ENCODE measurements at regions not wholly inside any gene's neighbourhood (a gene's known extent, or its start where the extent isn't known, plus 50 kb on each side); places are given as distances from the start of the nearest gene placed in this dataset.
"Not testable (repeated sequence)": the region's sequence is repeated elsewhere in the genome, so short reads cannot be mapped to it uniquely, and the experiment has no call there.

GRCh38 chr3:196134691-196135090, 52.8 kb upstream of the TFRC start:
- no peak overlapping the region for H3K4me3 ChIP-seq
- intact Hi-C loops (cut with DNase I), result no loop called here
- ATAC-seq (no peak), DNase-seq (no peak)
- no peak overlapping the region for H3K27ac ChIP-seq
- H3K9me3 ChIP-seq, result no peaks in the 10 kb centered on the region
- WGBS, 2 donors, result 63 to 66% methylated on average over 7 of the region's 7 CpGs
- H3K4me1 ChIP-seq, result peaks cover 0 to 8% (median 0%) of the 10 kb centered on the region in 9 donors
- no peaks in the 10 kb centered on the region for H3K36me3 ChIP-seq
- no peaks in the 10 kb centered on the region for H3K27me3 ChIP-seq
- TF ChIP-seq, protein P1, sequence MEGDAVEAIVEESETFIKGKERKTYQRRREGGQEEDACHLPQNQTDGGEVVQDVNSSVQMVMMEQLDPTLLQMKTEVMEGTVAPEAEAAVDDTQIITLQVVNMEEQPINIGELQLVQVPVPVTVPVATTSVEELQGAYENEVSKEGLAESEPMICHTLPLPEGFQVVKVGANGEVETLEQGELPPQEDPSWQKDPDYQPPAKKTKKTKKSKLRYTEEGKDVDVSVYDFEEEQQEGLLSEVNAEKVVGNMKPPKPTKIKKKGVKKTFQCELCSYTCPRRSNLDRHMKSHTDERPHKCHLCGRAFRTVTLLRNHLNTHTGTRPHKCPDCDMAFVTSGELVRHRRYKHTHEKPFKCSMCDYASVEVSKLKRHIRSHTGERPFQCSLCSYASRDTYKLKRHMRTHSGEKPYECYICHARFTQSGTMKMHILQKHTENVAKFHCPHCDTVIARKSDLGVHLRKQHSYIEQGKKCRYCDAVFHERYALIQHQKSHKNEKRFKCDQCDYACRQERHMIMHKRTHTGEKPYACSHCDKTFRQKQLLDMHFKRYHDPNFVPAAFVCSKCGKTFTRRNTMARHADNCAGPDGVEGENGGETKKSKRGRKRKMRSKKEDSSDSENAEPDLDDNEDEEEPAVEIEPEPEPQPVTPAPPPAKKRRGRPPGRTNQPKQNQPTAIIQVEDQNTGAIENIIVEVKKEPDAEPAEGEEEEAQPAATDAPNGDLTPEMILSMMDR (IDR thresholded peaks at IDR 0.05), result no peak

DNA sequence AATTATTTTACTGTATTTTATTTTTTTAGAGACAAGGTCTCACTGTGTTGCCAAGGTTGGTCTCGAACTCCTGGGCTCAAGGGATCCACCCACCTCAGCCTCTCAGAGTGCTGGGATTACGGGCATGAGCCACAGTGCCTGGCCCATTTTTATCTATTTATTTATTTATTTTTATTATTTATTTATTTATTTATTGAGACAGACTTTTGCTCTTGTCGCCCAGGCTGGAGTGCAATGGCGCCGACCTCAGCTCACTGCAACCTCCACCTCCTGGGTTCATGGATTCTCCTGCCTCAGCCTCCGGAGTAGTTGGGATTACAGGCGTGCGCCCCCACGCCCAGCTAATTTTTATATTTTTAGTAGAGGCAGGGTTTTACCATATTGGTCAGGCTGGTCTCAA, 52.0 kb upstream of the TFRC start:
- 97% methylated on average over 9 of the region's 9 CpGs for WGBS, 2 donors
- DNase-seq; ATAC-seq; H3K27ac ChIP-seq; H3K4me1 ChIP-seq; H3K4me3 ChIP-seq; H3K36me3 ChIP-seq; H3K9me3 ChIP-seq; intact Hi-C loops (cut with DNase I); H3K27me3 ChIP-seq: not testable (repeated sequence)

DNA sequence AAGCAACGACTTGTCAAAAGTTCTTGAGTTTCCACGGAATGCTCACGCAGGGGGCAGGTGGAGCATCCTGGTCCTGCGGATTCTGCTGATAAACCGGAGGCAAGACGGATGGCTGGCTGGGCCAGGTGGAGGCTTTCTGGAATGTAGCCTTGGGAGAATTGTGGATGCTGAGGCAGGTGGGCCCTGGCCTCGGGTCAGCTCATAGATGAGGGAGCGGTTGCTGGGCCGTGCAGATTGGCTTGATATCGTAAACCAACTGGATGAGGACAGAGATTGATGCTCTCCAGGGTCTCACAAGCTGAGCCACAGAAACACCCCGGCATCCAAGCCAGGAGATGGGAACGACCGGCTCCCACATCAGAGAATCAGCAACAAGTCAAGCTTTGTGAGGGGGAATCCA, 50.0 kb upstream of the TFRC start:
- 86 to 93% methylated on average over 13 of the region's 13 CpGs for WGBS, 2 donors
- intact Hi-C loops (cut with DNase I), result no loop called here

More for the DNA sequence above, 50.0 kb upstream of the TFRC start:
- TF ChIP-seq, protein P1 (IDR thresholded peaks at IDR 0.05), result no peak
- H3K9me3 ChIP-seq, result no peaks in the 10 kb centered on the region
- peaks cover 0 to 8% (median 0%) of the 10 kb centered on the region in 9 donors for H3K4me1 ChIP-seq
- no peak for ATAC-seq
- no peaks in the 10 kb centered on the region for H3K27me3 ChIP-seq
- H3K36me3 ChIP-seq, result no peaks in the 10 kb centered on the region
- H3K27ac ChIP-seq, result no peak overlapping the region
- DNase-seq, result no peak
- H3K4me3 ChIP-seq, result no peak overlapping the region

All from heart right ventricle (tissue), 16 donors.